ENCODE measurements at regions not wholly inside any gene's neighbourhood (a gene's known extent, or its start where the extent isn't known, plus 50 kb on each side); places are given as distances from the start of the nearest gene placed in this dataset.
"Not testable (repeated sequence)": the region's sequence is repeated elsewhere in the genome, so short reads cannot be mapped to it uniquely, and the experiment has no call there.

- intact Hi-C loops (cut with DNase I; ENCODE audit: low total_unique reads) (no loop called here), in situ Hi-C loops (cut with MboI; ENCODE audit: low sequenced_read_pairs in 4 of 4) (no loop called here)
- no peak for DNase-seq
- Histone ChIP-seq H3K4me3 (no peak overlapping the region), H3K27ac (no peak overlapping the region), H3K9me3 (no peaks in the 10 kb centered on the region), H3K27me3 (no peaks in the 10 kb centered on the region), H3K36me3 (no peaks in the 10 kb centered on the region), H3K4me1 (no peaks in the 10 kb centered on the region)
- ATAC-seq: no peak
- TF ChIP-seq, protein P1, sequence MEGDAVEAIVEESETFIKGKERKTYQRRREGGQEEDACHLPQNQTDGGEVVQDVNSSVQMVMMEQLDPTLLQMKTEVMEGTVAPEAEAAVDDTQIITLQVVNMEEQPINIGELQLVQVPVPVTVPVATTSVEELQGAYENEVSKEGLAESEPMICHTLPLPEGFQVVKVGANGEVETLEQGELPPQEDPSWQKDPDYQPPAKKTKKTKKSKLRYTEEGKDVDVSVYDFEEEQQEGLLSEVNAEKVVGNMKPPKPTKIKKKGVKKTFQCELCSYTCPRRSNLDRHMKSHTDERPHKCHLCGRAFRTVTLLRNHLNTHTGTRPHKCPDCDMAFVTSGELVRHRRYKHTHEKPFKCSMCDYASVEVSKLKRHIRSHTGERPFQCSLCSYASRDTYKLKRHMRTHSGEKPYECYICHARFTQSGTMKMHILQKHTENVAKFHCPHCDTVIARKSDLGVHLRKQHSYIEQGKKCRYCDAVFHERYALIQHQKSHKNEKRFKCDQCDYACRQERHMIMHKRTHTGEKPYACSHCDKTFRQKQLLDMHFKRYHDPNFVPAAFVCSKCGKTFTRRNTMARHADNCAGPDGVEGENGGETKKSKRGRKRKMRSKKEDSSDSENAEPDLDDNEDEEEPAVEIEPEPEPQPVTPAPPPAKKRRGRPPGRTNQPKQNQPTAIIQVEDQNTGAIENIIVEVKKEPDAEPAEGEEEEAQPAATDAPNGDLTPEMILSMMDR (IDR thresholded peaks at IDR 0.05 in 4 of 5, conservative IDR thresholded peaks at IDR 0.05 in 1 of 5): no peak
- TF ChIP-seq POLR2A (IDR thresholded peaks at IDR 0.05): no peak
These were observed 321.5 kb upstream of the HNRNPA3 start for GRCh38 chr2:176891105-176891504.

DNA sequence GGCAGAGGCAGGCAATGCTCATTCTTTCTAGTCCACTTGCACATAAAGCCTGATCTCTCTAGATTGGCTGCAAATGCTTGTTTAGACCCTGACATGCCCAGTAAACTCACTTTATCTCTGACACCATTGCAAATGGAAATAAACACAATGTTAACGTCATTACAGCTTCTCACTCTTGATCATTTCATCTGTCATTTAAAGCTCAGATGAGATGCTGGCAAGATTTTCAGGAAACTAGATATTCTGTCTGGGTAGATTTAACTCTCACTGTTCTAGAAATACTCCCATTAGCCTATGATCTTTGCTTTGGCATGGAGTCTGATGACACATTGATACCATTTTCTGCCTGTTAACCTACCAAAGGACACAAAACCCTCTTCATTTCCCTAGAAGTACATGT lies 320.7 kb upstream of the HNRNPA3 start:
- TF ChIP-seq, protein P1 (IDR thresholded peaks at IDR 0.05 in 4 of 5, conservative IDR thresholded peaks at IDR 0.05 in 1 of 5): no peak
- no peak for TF ChIP-seq POLR2A (IDR thresholded peaks at IDR 0.05)
- DNase-seq: no peak
- no peak overlapping the region for H3K4me3 ChIP-seq
- H3K4me1 ChIP-seq: no peaks in the 10 kb centered on the region
- no peak overlapping the region for H3K27ac ChIP-seq
- H3K27me3 ChIP-seq: no peaks in the 10 kb centered on the region
- intact Hi-C loops (cut with DNase I; ENCODE audit: low total_unique reads): no loop called here
- no peaks in the 10 kb centered on the region for H3K36me3 ChIP-seq
- in situ Hi-C loops (cut with MboI; ENCODE audit: low sequenced_read_pairs in 4 of 4): no loop called here
- no peak for ATAC-seq
- no peaks in the 10 kb centered on the region for H3K9me3 ChIP-seq

DNA sequence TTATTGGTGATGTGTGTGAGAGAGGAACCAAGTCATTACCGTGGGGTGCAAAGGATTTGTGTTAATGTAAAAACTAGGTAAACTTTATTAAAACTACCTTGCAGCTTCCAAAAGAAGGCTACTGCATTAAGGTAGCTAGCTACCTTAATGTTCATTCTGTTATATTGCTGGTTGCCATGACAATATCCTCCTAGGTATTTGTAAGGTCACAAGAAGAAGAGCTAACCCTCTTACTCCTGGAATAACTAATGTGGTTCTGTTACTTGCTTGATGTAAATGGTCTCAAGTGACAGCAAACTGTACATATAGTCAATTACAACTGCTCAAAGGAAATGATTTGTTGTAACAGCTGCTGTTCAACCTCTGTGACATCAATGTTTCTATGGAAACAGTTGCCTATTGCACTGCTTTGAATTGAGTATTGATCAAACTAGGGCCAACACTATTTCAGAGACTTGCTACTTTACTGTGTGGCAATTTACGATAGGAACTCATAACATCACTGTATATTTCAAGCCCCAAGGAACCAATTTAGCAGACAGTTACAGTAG lies 319.8 kb upstream of the HNRNPA3 start:
- in situ Hi-C loops (cut with MboI; ENCODE audit: low sequenced_read_pairs in 4 of 4): no loop called here
- H3K27ac ChIP-seq: no peak overlapping the region
- H3K9me3 ChIP-seq: no peaks in the 10 kb centered on the region
- H3K4me1 ChIP-seq: no peaks in the 10 kb centered on the region
- intact Hi-C loops (cut with DNase I; ENCODE audit: low total_unique reads): no loop called here
- H3K27me3 ChIP-seq: no peaks in the 10 kb centered on the region
- TF ChIP-seq, protein P1 (IDR thresholded peaks at IDR 0.05 in 4 of 5, conservative IDR thresholded peaks at IDR 0.05 in 1 of 5): no peak
- no peak for TF ChIP-seq POLR2A (IDR thresholded peaks at IDR 0.05)
- no peaks in the 10 kb centered on the region for H3K36me3 ChIP-seq
- DNase-seq: no peak
- H3K4me3 ChIP-seq: no peak overlapping the region
- no peak for ATAC-seq

GRCh38 chr2:176895158-176895557 lies 317.4 kb upstream of the HNRNPA3 start:
- DNase-seq: no peak
- Histone ChIP-seq H3K27ac (no peak overlapping the region), H3K4me3 (no peak overlapping the region), H3K36me3 (no peaks in the 10 kb centered on the region), H3K27me3 (no peaks in the 10 kb centered on the region), H3K4me1 (no peaks in the 10 kb centered on the region), H3K9me3 (no peaks in the 10 kb centered on the region)
- intact Hi-C loops (cut with DNase I; ENCODE audit: low total_unique reads) (no loop called here), in situ Hi-C loops (cut with MboI; ENCODE audit: low sequenced_read_pairs in 4 of 4) (no loop called here)
- TF ChIP-seq, protein P1 (IDR thresholded peaks at IDR 0.05 in 4 of 5, conservative IDR thresholded peaks at IDR 0.05 in 1 of 5): no peak
- TF ChIP-seq POLR2A (IDR thresholded peaks at IDR 0.05): no peak
- no peak for ATAC-seq

DNA sequence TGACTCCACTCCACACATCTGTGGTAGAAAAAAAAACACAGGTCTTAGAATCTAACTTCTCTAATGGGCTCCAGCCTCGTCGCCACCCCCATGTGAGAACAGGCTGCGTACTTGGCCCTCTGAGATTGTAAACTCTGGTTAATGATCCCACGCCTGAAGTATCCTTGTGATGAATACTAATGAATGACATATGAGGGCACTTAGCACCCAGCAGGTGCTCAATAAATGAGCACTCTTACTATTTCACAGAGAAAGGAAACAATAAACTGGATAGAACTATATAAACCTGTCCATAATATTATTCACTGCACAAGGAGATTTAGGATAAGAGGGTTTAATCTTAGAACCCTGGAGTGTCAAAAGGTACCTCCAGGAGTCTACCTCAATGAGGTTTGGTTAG lies 310.1 kb upstream of the HNRNPA3 start:
- ATAC-seq: no peak
- H3K27ac ChIP-seq: no peak overlapping the region
- H3K9me3 ChIP-seq: no peaks in the 10 kb centered on the region
- no peak for DNase-seq
- in situ Hi-C loops (cut with MboI; ENCODE audit: low sequenced_read_pairs in 4 of 4) (no loop called here), intact Hi-C loops (cut with DNase I; ENCODE audit: low total_unique reads) (no loop called here)
- no peak overlapping the region for H3K4me3 ChIP-seq
- H3K36me3 ChIP-seq: no peaks in the 10 kb centered on the region
- no peak for TF ChIP-seq POLR2A (IDR thresholded peaks at IDR 0.05)
- TF ChIP-seq, protein P1 (IDR thresholded peaks at IDR 0.05 in 4 of 5, conservative IDR thresholded peaks at IDR 0.05 in 1 of 5): no peak
- no peaks in the 10 kb centered on the region for H3K4me1 ChIP-seq
- no peaks in the 10 kb centered on the region for H3K27me3 ChIP-seq

GRCh38 chr2:176904053-176904452 lies 308.5 kb upstream of the HNRNPA3 start:
- H3K4me3 ChIP-seq; intact Hi-C loops (cut with DNase I; ENCODE audit: low total_unique reads); DNase-seq; H3K4me1 ChIP-seq; ATAC-seq; in situ Hi-C loops (cut with MboI; ENCODE audit: low sequenced_read_pairs in 4 of 4); H3K9me3 ChIP-seq; H3K27me3 ChIP-seq; H3K36me3 ChIP-seq; H3K27ac ChIP-seq: not testable (repeated sequence)
